GM23338 (cell line): ENCODE measurements at regions not wholly inside any gene's neighbourhood (a gene's known extent, or its start where the extent isn't known, plus 50 kb on each side); places are given as distances from the start of the nearest gene placed in this dataset.

Experiments
- CREB1 ChIP-seq: fragments of 250-450 bp; sonication (Bioruptor Pico); IDR thresholded peaks from 2 replicates; pipeline ENCODE4 v1.5.0; 2020; ENCODE audit warnings: low read depth, mild to moderate bottlenecking, moderate library complexity
- CTCF ChIP-seq, 2 experiments: fragments of 200-600 bp in 1 of 2; sonication (generic) in 1 of 2; conservative IDR thresholded peaks; 2 replicates each; pipeline versions ENCODE4 v1.5.1 to v1.6.1; 2016 to 2017; ENCODE audit warnings: antibody characterized with exemption in 2 of 2, low read depth in 2 of 2, mild to moderate bottlenecking in 2 of 2, moderate library complexity in 1 of 2
- POLR2AphosphoS5 ChIP-seq: IDR thresholded peaks from 2 replicates; pipeline ENCODE4 v1.6.1; 2016; ENCODE audit warnings: antibody characterized with exemption, low read depth
- REST ChIP-seq: IDR thresholded peaks from one replicate; pipeline ENCODE4 v1.6.1; 2018; ENCODE audit warnings: antibody characterized with exemption; ENCODE audit not compliant: unreplicated experiment

DNA sequence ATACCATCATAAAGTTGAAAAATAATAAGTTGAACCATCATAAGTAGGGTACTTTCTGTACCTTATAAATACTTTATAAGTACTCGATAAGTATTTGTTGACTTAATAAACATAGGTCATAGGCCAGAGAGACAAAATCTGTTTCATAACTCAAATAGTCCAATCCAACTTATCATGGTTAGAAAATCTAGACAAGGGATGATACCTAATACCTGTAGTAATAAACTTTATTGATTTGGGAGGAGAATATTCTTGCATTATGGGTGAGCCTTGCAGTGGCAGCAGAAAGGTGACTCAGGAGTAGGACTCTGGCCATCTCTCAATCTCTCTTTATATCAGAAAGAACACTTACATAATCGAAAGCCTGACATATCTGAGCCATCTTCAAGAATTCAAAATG lies 466.8 kb upstream of the GRIN3A start:
- TF ChIP-seq CTCF (conservative IDR thresholded peaks at IDR 0.05; ENCODE audit: low read depth in 2 of 2) (no peak), POLR2AphosphoS5 (no peak), REST (no peak), CREB1 (CRISPR knock-in tag) (no peak)
